HepG2 (cell line): ENCODE measurements at regions not wholly inside any gene's neighbourhood (a gene's known extent, or its start where the extent isn't known, plus 50 kb on each side); places are given as distances from the start of the nearest gene placed in this dataset.

ENCODE experiments used
- ATAC-seq: fragments of 200-7000 bp; cut with Tn5 transposase; 3 replicates; pipeline ENCODE4 v1.9.1; 2020; ENCODE audit warnings: mild to moderate bottlenecking, moderate library complexity
- BruUV-seq: library from RNA; stranded (reverse); fragments of 400-500 nt; replicated peaks from 2 replicates; lab custom pipeline; 2021; lab: Mats Ljungman, UMichigan
- CTCF ChIA-PET: fragments of 300-600 bp; formaldehyde crosslinking; extraction: SDS; loops from one replicate; lab custom pipeline; 2021; ENCODE audit warnings: low total read pairs, inconsistent platforms, low intra/inter-chr PET ratio; lab: Yijun Ruan, JAX
- POLR2A ChIA-PET: fragments of 350-600 bp; sonication (Branson Sonifier 250); formaldehyde crosslinking; loops from one replicate; lab custom pipeline; 2020; ENCODE audit warnings: antibody characterized with exemption, inconsistent platforms; lab: Yijun Ruan, JAX
- DNase-seq: peaks from one replicate; pipeline ENCODE4 v3.0.0-alpha.2; 2015; ENCODE audit warnings: low spot score
- FAIRE-seq: peaks from 3 replicates; lab custom pipeline; 2011; peaks lifted over from hg19 to GRCh38; lab: Jason Lieb, UNC
- H2AFZ ChIP-seq: one replicate; pipeline ENCODE4 v1.6.1; 2011; ENCODE audit warnings: low read length, inconsistent platforms
- H3K27ac ChIP-seq: fragments of 300-600 bp; 3 replicates; pipeline ENCODE4 v1.8.0; 2011; ENCODE audit warnings: mixed run types, mild to moderate bottlenecking, mixed read lengths, low read length, inconsistent platforms; ENCODE audit not compliant: insufficient read depth; ENCODE audit errors: extremely low read length
- H3K27me3 ChIP-seq, 2 experiments: fragments of 200-600 bp in 1 of 2; 2 replicates in 1 of 2; 3 replicates in 1 of 2; pipeline versions ENCODE4 v1.6.0 to v1.8.0; 2011; ENCODE audit warnings: low read length in 2 of 2, mild to moderate bottlenecking in 2 of 2, moderate library complexity in 2 of 2, inconsistent platforms in 1 of 2; ENCODE audit not compliant: insufficient read depth in 2 of 2, control insufficient read depth in 1 of 2
- H3K36me3 ChIP-seq, 2 experiments: fragments of 200-600 bp in 1 of 2; replicated peaks in 1 of 2; 2 replicates in 1 of 2; 3 replicates in 1 of 2; pipeline versions ENCODE4 v1.5.1 to v1.8.0; 2011; ENCODE audit warnings: low read length in 2 of 2, inconsistent platforms in 1 of 2; ENCODE audit not compliant: insufficient read depth in 2 of 2, control insufficient read depth in 1 of 2
- H3K4me1 ChIP-seq: 2 replicates; pipeline ENCODE4 v1.5.1; 2012; ENCODE audit warnings: low read length, inconsistent platforms; ENCODE audit not compliant: insufficient read depth
- H3K4me2 ChIP-seq: 2 replicates; pipeline ENCODE4 v1.6.0; 2011; ENCODE audit warnings: low read depth, low read length, inconsistent platforms
- H3K4me3 ChIP-seq, 3 experiments: fragments of 200-600 bp in 1 of 3; sonication (generic), shearing (Covaris generic) in 1 of 3; replicated peaks in 1 of 3; 2 replicates each; pipeline ENCODE4 v1.5.1; 2011 to 2016; ENCODE audit warnings: low read length in 3 of 3, inconsistent platforms in 2 of 3, low read depth in 2 of 3, mild to moderate bottlenecking in 2 of 3, control low read depth in 1 of 3, mixed read lengths in 1 of 3; ENCODE audit not compliant: insufficient read depth in 1 of 3
- H3K79me2 ChIP-seq: one replicate; pipeline ENCODE4 v1.6.1; 2011; ENCODE audit warnings: low read length, inconsistent platforms; ENCODE audit not compliant: insufficient read depth
- H3K9ac ChIP-seq: 2 replicates; pipeline ENCODE4 v1.6.0; 2011; ENCODE audit warnings: mild to moderate bottlenecking, low read depth, low read length, inconsistent platforms; ENCODE audit not compliant: insufficient read depth
- H3K9me3 ChIP-seq: 2 replicates; pipeline ENCODE4 v1.5.1; 2012; ENCODE audit warnings: mild to moderate bottlenecking, low read length
- H4K20me1 ChIP-seq: 2 replicates; pipeline ENCODE4 v1.6.0; 2011; ENCODE audit warnings: inconsistent platforms, mild to moderate bottlenecking, low read length, moderate library complexity; ENCODE audit not compliant: insufficient read depth
- FIP1L1 ChIP-seq: fragments of 200-400 bp; formaldehyde crosslinking; IDR thresholded peaks from 2 replicates; pipeline ENCODE4 v1.6.1; 2018; ENCODE audit warnings: low read depth, mild to moderate bottlenecking, low read length, moderate library complexity, borderline replicate concordance; ENCODE audit not compliant: insufficient read depth
- FOXK2 ChIP-seq: fragments of 450-650 bp; IDR thresholded peaks from 2 replicates; pipeline ENCODE4 v1.6.1; 2016
- GABPA ChIP-seq, 2 experiments: IDR thresholded peaks; 2 replicates each; pipeline ENCODE4 v1.6.1; 2011 to 2016; ENCODE audit warnings: low read depth in 2 of 2, low read length in 1 of 2, missing biosample characterization in 1 of 2, missing genetic modification characterization in 1 of 2
- GTF3A ChIP-seq: sonication (generic); formaldehyde crosslinking; conservative IDR thresholded peaks from 2 replicates; pipeline ENCODE4 v1.4.0; 2020; ENCODE audit warnings: mild to moderate bottlenecking, missing genetic modification reagents
- HDAC1 ChIP-seq: sonication (generic); formaldehyde crosslinking; IDR thresholded peaks from 2 replicates; pipeline ENCODE4 v1.5.1; 2020; ENCODE audit warnings: mild to moderate bottlenecking, missing genetic modification reagents
- IRF9 ChIP-seq: sonication (generic); formaldehyde crosslinking; IDR thresholded peaks from 2 replicates; pipeline ENCODE4 v1.8.0; 2022; ENCODE audit warnings: missing genetic modification reagents, mild to moderate bottlenecking, borderline replicate concordance
- KLF6 ChIP-seq: IDR thresholded peaks from 2 replicates; pipeline ENCODE4 v1.8.0; 2016; ENCODE audit warnings: missing biosample characterization, missing genetic modification reagents
- MTA3 ChIP-seq: sonication (generic); formaldehyde crosslinking; IDR thresholded peaks from 2 replicates; pipeline ENCODE4 v1.4.0; 2020; ENCODE audit warnings: missing genetic modification reagents
- NKX3-1 ChIP-seq: sonication (generic); formaldehyde crosslinking; IDR thresholded peaks from 2 replicates; pipeline ENCODE4 v1.5.0; 2020; ENCODE audit warnings: missing genetic modification reagents
- PAXIP1 ChIP-seq: sonication (generic); formaldehyde crosslinking; conservative IDR thresholded peaks from 2 replicates; pipeline ENCODE4 v1.4.0; 2020; ENCODE audit warnings: mild to moderate bottlenecking, missing genetic modification reagents, moderate library complexity
- PHF20 ChIP-seq: sonication (generic); formaldehyde crosslinking; IDR thresholded peaks from 2 replicates; pipeline ENCODE4 v1.5.0; 2020; ENCODE audit warnings: mild to moderate bottlenecking, missing genetic modification reagents
- RAD21 ChIP-seq: fragments of 450-650 bp; formaldehyde crosslinking; IDR thresholded peaks from 2 replicates; pipeline ENCODE4 v1.5.0; 2020; ENCODE audit warnings: mild to moderate bottlenecking
- SMC3 ChIP-seq: IDR thresholded peaks from 2 replicates; pipeline ENCODE4 v1.6.1; 2011; ENCODE audit warnings: low read length, improper control_type of control experiment
- SRSF9 ChIP-seq: fragments of 200-400 bp; formaldehyde crosslinking; IDR thresholded peaks from 2 replicates; pipeline ENCODE4 v1.6.1; 2018; ENCODE audit warnings: borderline replicate concordance, mild to moderate bottlenecking, low read depth, low read length; ENCODE audit not compliant: insufficient read depth, poor library complexity, severe bottlenecking
- SUZ12 ChIP-seq: fragments of 150-350 bp; IDR thresholded peaks from 2 replicates; pipeline ENCODE4 v1.6.1; 2014; ENCODE audit warnings: low read depth, low read length
- ZBTB39 ChIP-seq: sonication (generic); formaldehyde crosslinking; IDR thresholded peaks from 2 replicates; pipeline ENCODE4 v1.5.0; 2020; ENCODE audit warnings: missing genetic modification reagents
- ZFP1 ChIP-seq: IDR thresholded peaks from 2 replicates; pipeline ENCODE4 v1.6.1; 2016
- ZNF652 ChIP-seq: IDR thresholded peaks from 2 replicates; pipeline ENCODE4 v1.6.1; 2016; ENCODE audit warnings: low read depth, borderline replicate concordance
- ZNF678 ChIP-seq: sonication (generic); formaldehyde crosslinking; IDR thresholded peaks from 2 replicates; pipeline ENCODE4 v1.4.0; 2020; ENCODE audit warnings: mild to moderate bottlenecking, missing genetic modification reagents
- ZNF713 ChIP-seq: sonication (generic); formaldehyde crosslinking; IDR thresholded peaks from 2 replicates; pipeline ENCODE4 v1.4.0; 2020; ENCODE audit warnings: mild to moderate bottlenecking, missing genetic modification reagents
- ZSCAN20 ChIP-seq: sonication (generic); formaldehyde crosslinking; IDR thresholded peaks from 2 replicates; pipeline ENCODE4 v1.4.0; 2020; ENCODE audit warnings: missing genetic modification reagents, mild to moderate bottlenecking, borderline replicate concordance
- WGBS: methylation state at CpG from one replicate; pipeline ENCODE4 v1.1.6; 2017; ENCODE audit warnings: low lambda C conversion rate; 5-methylcytosine and 5-hydroxymethylcytosine counted together
- in situ Hi-C: cut with HindIII; loops from 2 replicates; pipeline ENCODE4 v1.10.0; 2017; ENCODE audit warnings: low pct_unique_long_range_greater_than_20kb; ENCODE audit not compliant: extremely low pct_ligation_motif_present
- intact Hi-C: fragments of 100-400 bp; cut with micrococcal nuclease; formaldehyde crosslinking; loops from one replicate; pipeline ENCODE4 v1.10.0; 2022; ENCODE audit not compliant: unreplicated experiment

GRCh38 chr1:187911820-187912219 lies 1083.1 kb downstream of the PLA2G4A start (continued):
- TF ChIP-seq PAXIP1 (CRISPR knock-in tag) (no peak), ZSCAN20 (CRISPR knock-in tag) (no peak), HDAC1 (CRISPR knock-in tag) (no peak), GTF3A (no peak), ZNF652 (CRISPR knock-in tag) (no peak), ZFP1 (CRISPR knock-in tag) (no peak), FOXK2 (no peak)

GRCh38 chr1:187920976-187921375 lies 1092.2 kb downstream of the PLA2G4A start:
- H3K9me3 ChIP-seq = no peaks in the 10 kb centered on the region
- ChIA-PET POLR2A (no interaction called here), CTCF (no interaction called here)
- H3K4me2 ChIP-seq = no peak overlapping the region
- FAIRE-seq (no peak), ATAC-seq (no peak), DNase-seq (no peak)
- H3K27me3 ChIP-seq = no peaks in the 10 kb centered on the region
- H4K20me1 ChIP-seq = no peaks in the 10 kb centered on the region
- no peak overlapping the region for H3K9ac ChIP-seq
- no peaks in the 10 kb centered on the region for H3K4me1 ChIP-seq
- H3K4me3 ChIP-seq = no peak overlapping the region
- H3K36me3 ChIP-seq = no peaks in the 10 kb centered on the region
- H3K27ac ChIP-seq = no peak overlapping the region
- WGBS = 7% methylated on average over 1 of the region's 1 CpG
- in situ Hi-C loops (no loop called here), intact Hi-C loops (no loop called here)
- H2AFZ ChIP-seq = no peak overlapping the region
- H3K79me2 ChIP-seq = no peaks in the 10 kb centered on the region
- BruUV-seq = no TSS peak
- no peak for TF ChIP-seq ZNF678 (CRISPR knock-in tag)
- no peak for TF ChIP-seq PHF20 (CRISPR knock-in tag)
- no peak for TF ChIP-seq SUZ12
- no peak for TF ChIP-seq IRF9
- no peak for TF ChIP-seq RAD21 (CRISPR knock-in tag)
- no peak for TF ChIP-seq NKX3-1 (CRISPR knock-in tag)
- no peak for TF ChIP-seq ZNF713
- no peak for TF ChIP-seq SMC3
- no peak for TF ChIP-seq FIP1L1
- no peak for TF ChIP-seq MTA3
- no peak for TF ChIP-seq GABPA (IDR thresholded peaks at IDR 0.05; ENCODE audit: low read depth, low read length)
- TF ChIP-seq GABPA (CRISPR knock-in tag; IDR thresholded peaks at IDR 0.05; ENCODE audit: low read depth) = no peak
- no peak for TF ChIP-seq SRSF9
- no peak for TF ChIP-seq KLF6
- no peak for TF ChIP-seq ZBTB39 (CRISPR knock-in tag)
